ENCODE measurements at regions not wholly inside any gene's neighbourhood (a gene's known extent, or its start where the extent isn't known, plus 50 kb on each side); places are given as distances from the start of the nearest gene placed in this dataset.

- Histone ChIP-seq H3K27me3 (ENCODE audit: control insufficient read depth in 1 of 2, insufficient read depth in 2 of 2, low read length in 2 of 2) (no peaks in the 10 kb centered on the region), H3K9me3 (ENCODE audit: low read length) (no peaks in the 10 kb centered on the region), H3K4me3 (ENCODE audit: low read depth in 1 of 2, low read length in 2 of 2) (no peak overlapping the region), H3K9ac (ENCODE audit: low read length) (no peak overlapping the region), H3K27ac (ENCODE audit: low read depth, low read length) (no peak overlapping the region), H3K36me3 (ENCODE audit: insufficient read depth, low read length) (no peaks in the 10 kb centered on the region), H3K4me1 (ENCODE audit: insufficient read depth, low read length) (no peaks in the 10 kb centered on the region)
Measured at GRCh38 chr2:175312137-175312536, 130.6 kb upstream of the ATP5MC3 start.

GRCh38 chr2:175310813-175311504 is 129.4 kb upstream of the ATP5MC3 start:
- no peaks in the 10 kb centered on the region for H3K4me1 ChIP-seq (ENCODE audit: insufficient read depth, low read length)
- no peaks in the 10 kb centered on the region for H3K27me3 ChIP-seq (ENCODE audit: control insufficient read depth in 1 of 2, insufficient read depth in 2 of 2, low read length in 2 of 2)
- no peaks in the 10 kb centered on the region for H3K36me3 ChIP-seq (ENCODE audit: insufficient read depth, low read length)
- no peak overlapping the region for H3K9ac ChIP-seq (ENCODE audit: low read length)
- no peaks in the 10 kb centered on the region for H3K9me3 ChIP-seq (ENCODE audit: low read length)
- H3K27ac ChIP-seq (ENCODE audit: low read depth, low read length): no peak overlapping the region
- H3K4me3 ChIP-seq (ENCODE audit: low read depth in 1 of 2, low read length in 2 of 2): no peak overlapping the region

GRCh38 chr2:175309799-175310198 is 128.3 kb upstream of the ATP5MC3 start:
- H3K27ac ChIP-seq (ENCODE audit: low read depth, low read length): no peak overlapping the region
- no peaks in the 10 kb centered on the region for H3K4me1 ChIP-seq (ENCODE audit: insufficient read depth, low read length)
- H3K36me3 ChIP-seq (ENCODE audit: insufficient read depth, low read length): no peaks in the 10 kb centered on the region
- no peaks in the 10 kb centered on the region for H3K9me3 ChIP-seq (ENCODE audit: low read length)
- no peak overlapping the region for H3K4me3 ChIP-seq (ENCODE audit: low read depth in 1 of 2, low read length in 2 of 2)
- no peak overlapping the region for H3K9ac ChIP-seq (ENCODE audit: low read length)
- no peaks in the 10 kb centered on the region for H3K27me3 ChIP-seq (ENCODE audit: control insufficient read depth in 1 of 2, insufficient read depth in 2 of 2, low read length in 2 of 2)

- no peaks in the 10 kb centered on the region for H3K4me1 ChIP-seq (ENCODE audit: insufficient read depth, low read length)
- no peak overlapping the region for H3K9ac ChIP-seq (ENCODE audit: low read length)
- no peaks in the 10 kb centered on the region for H3K27me3 ChIP-seq (ENCODE audit: control insufficient read depth in 1 of 2, insufficient read depth in 2 of 2, low read length in 2 of 2)
- H3K27ac ChIP-seq (ENCODE audit: low read depth, low read length): no peak overlapping the region
- H3K4me3 ChIP-seq (ENCODE audit: low read depth in 1 of 2, low read length in 2 of 2): no peak overlapping the region
- H3K36me3 ChIP-seq (ENCODE audit: insufficient read depth, low read length): no peaks in the 10 kb centered on the region
- H3K9me3 ChIP-seq (ENCODE audit: low read length): no peaks in the 10 kb centered on the region
Measured at GRCh38 chr2:175308005-175308404, 126.5 kb upstream of the ATP5MC3 start.

- no peak overlapping the region for H3K27ac ChIP-seq (ENCODE audit: low read depth, low read length)
- no peaks in the 10 kb centered on the region for H3K9me3 ChIP-seq (ENCODE audit: low read length)
- no peaks in the 10 kb centered on the region for H3K4me1 ChIP-seq (ENCODE audit: insufficient read depth, low read length)
- H3K36me3 ChIP-seq (ENCODE audit: insufficient read depth, low read length): no peaks in the 10 kb centered on the region
- H3K27me3 ChIP-seq (ENCODE audit: control insufficient read depth in 1 of 2, insufficient read depth in 2 of 2, low read length in 2 of 2): no peaks in the 10 kb centered on the region
- no peak overlapping the region for H3K9ac ChIP-seq (ENCODE audit: low read length)
- H3K4me3 ChIP-seq (ENCODE audit: low read depth in 1 of 2, low read length in 2 of 2): no peak overlapping the region
Measured at GRCh38 chr2:175304541-175304940, 123.0 kb upstream of the ATP5MC3 start.

- Histone ChIP-seq H3K9me3 (ENCODE audit: low read length) (no peaks in the 10 kb centered on the region), H3K4me1 (ENCODE audit: insufficient read depth, low read length) (no peaks in the 10 kb centered on the region), H3K9ac (ENCODE audit: low read length) (no peak overlapping the region), H3K27ac (ENCODE audit: low read depth, low read length) (no peak overlapping the region), H3K27me3 (ENCODE audit: control insufficient read depth in 1 of 2, insufficient read depth in 2 of 2, low read length in 2 of 2) (no peaks in the 10 kb centered on the region), H3K4me3 (ENCODE audit: low read depth in 1 of 2, low read length in 2 of 2) (no peak overlapping the region), H3K36me3 (ENCODE audit: insufficient read depth, low read length) (no peaks in the 10 kb centered on the region)
Measured at GRCh38 chr2:175293776-175294175, 112.3 kb upstream of the ATP5MC3 start.

GRCh38 chr2:175293195-175293594 is 111.7 kb upstream of the ATP5MC3 start:
- H3K27me3 ChIP-seq (ENCODE audit: control insufficient read depth in 1 of 2, insufficient read depth in 2 of 2, low read length in 2 of 2): no peaks in the 10 kb centered on the region
- no peak overlapping the region for H3K9ac ChIP-seq (ENCODE audit: low read length)
- no peak overlapping the region for H3K4me3 ChIP-seq (ENCODE audit: low read depth in 1 of 2, low read length in 2 of 2)
- no peaks in the 10 kb centered on the region for H3K9me3 ChIP-seq (ENCODE audit: low read length)
- H3K27ac ChIP-seq (ENCODE audit: low read depth, low read length): no peak overlapping the region
- H3K4me1 ChIP-seq (ENCODE audit: insufficient read depth, low read length): no peaks in the 10 kb centered on the region
- H3K36me3 ChIP-seq (ENCODE audit: insufficient read depth, low read length): no peaks in the 10 kb centered on the region

GRCh38 chr2:175282886-175283285 is 101.4 kb upstream of the ATP5MC3 start:
- Histone ChIP-seq H3K4me3 (ENCODE audit: low read depth in 1 of 2, low read length in 2 of 2) (no peak overlapping the region), H3K9me3 (ENCODE audit: low read length) (no peaks in the 10 kb centered on the region), H3K4me1 (ENCODE audit: insufficient read depth, low read length) (no peaks in the 10 kb centered on the region), H3K36me3 (ENCODE audit: insufficient read depth, low read length) (no peaks in the 10 kb centered on the region), H3K9ac (ENCODE audit: low read length) (no peak overlapping the region), H3K27me3 (ENCODE audit: control insufficient read depth in 1 of 2, insufficient read depth in 2 of 2, low read length in 2 of 2) (no peaks in the 10 kb centered on the region), H3K27ac (ENCODE audit: low read depth, low read length) (no peak overlapping the region)

GRCh38 chr2:175282300-175282699 is 100.8 kb upstream of the ATP5MC3 start:
- Histone ChIP-seq H3K4me1 (ENCODE audit: insufficient read depth, low read length) (no peaks in the 10 kb centered on the region), H3K27me3 (ENCODE audit: control insufficient read depth in 1 of 2, insufficient read depth in 2 of 2, low read length in 2 of 2) (no peaks in the 10 kb centered on the region), H3K9me3 (ENCODE audit: low read length) (no peaks in the 10 kb centered on the region), H3K36me3 (ENCODE audit: insufficient read depth, low read length) (no peaks in the 10 kb centered on the region), H3K27ac (ENCODE audit: low read depth, low read length) (no peak overlapping the region), H3K4me3 (ENCODE audit: low read depth in 1 of 2, low read length in 2 of 2) (no peak overlapping the region), H3K9ac (ENCODE audit: low read length) (no peak overlapping the region)

GRCh38 chr2:175277772-175278171 is 96.3 kb upstream of the ATP5MC3 start:
- no peaks in the 10 kb centered on the region for H3K9me3 ChIP-seq (ENCODE audit: low read length)

GRCh38 chr2:175275539-175275938 is 94.0 kb upstream of the ATP5MC3 start:
- no peaks in the 10 kb centered on the region for H3K9me3 ChIP-seq (ENCODE audit: low read length)
- no peak overlapping the region for H3K4me3 ChIP-seq (ENCODE audit: low read depth in 1 of 2, low read length in 2 of 2)
- no peaks in the 10 kb centered on the region for H3K4me1 ChIP-seq (ENCODE audit: insufficient read depth, low read length)
- no peak overlapping the region for H3K27ac ChIP-seq (ENCODE audit: low read depth, low read length)
- H3K36me3 ChIP-seq (ENCODE audit: insufficient read depth, low read length): no peaks in the 10 kb centered on the region
- no peak overlapping the region for H3K9ac ChIP-seq (ENCODE audit: low read length)
- H3K27me3 ChIP-seq (ENCODE audit: control insufficient read depth in 1 of 2, insufficient read depth in 2 of 2, low read length in 2 of 2): no peaks in the 10 kb centered on the region

More at GRCh38 chr2:175277772-175278171, 96.3 kb upstream of the ATP5MC3 start:
- H3K36me3 ChIP-seq (ENCODE audit: insufficient read depth, low read length): no peaks in the 10 kb centered on the region
- no peak overlapping the region for H3K4me3 ChIP-seq (ENCODE audit: low read depth in 1 of 2, low read length in 2 of 2)
- no peak overlapping the region for H3K27ac ChIP-seq (ENCODE audit: low read depth, low read length)
- no peak overlapping the region for H3K9ac ChIP-seq (ENCODE audit: low read length)
- H3K4me1 ChIP-seq (ENCODE audit: insufficient read depth, low read length): no peaks in the 10 kb centered on the region
- H3K27me3 ChIP-seq (ENCODE audit: control insufficient read depth in 1 of 2, insufficient read depth in 2 of 2, low read length in 2 of 2): no peaks in the 10 kb centered on the region

- Histone ChIP-seq H3K27me3 (ENCODE audit: control insufficient read depth in 1 of 2, insufficient read depth in 2 of 2, low read length in 2 of 2) (no peaks in the 10 kb centered on the region), H3K4me1 (ENCODE audit: insufficient read depth, low read length) (no peaks in the 10 kb centered on the region), H3K9ac (ENCODE audit: low read length) (no peak overlapping the region), H3K9me3 (ENCODE audit: low read length) (no peaks in the 10 kb centered on the region), H3K4me3 (ENCODE audit: low read depth in 1 of 2, low read length in 2 of 2) (no peak overlapping the region), H3K36me3 (ENCODE audit: insufficient read depth, low read length) (no peaks in the 10 kb centered on the region), H3K27ac (ENCODE audit: low read depth, low read length) (no peak overlapping the region)
Measured at GRCh38 chr2:175259164-175259563, 77.7 kb upstream of the ATP5MC3 start.

Measured in muscle layer of colon (tissue), 2 donors.